ENCODE measurements at regions not wholly inside any gene's neighbourhood (a gene's known extent, or its start where the extent isn't known, plus 50 kb on each side); places are given as distances from the start of the nearest gene placed in this dataset.

- no peak for DNase-seq
Observed at GRCh38 chr6:138610816-138611215, 111.5 kb upstream of the NHSL1 start.

GRCh38 chr6:138614151-138614550 lies 114.9 kb upstream of the NHSL1 start:
- no peak for DNase-seq

GRCh38 chr6:138618168-138618567 lies 118.9 kb upstream of the NHSL1 start:
- DNase-seq: no peak

DNA sequence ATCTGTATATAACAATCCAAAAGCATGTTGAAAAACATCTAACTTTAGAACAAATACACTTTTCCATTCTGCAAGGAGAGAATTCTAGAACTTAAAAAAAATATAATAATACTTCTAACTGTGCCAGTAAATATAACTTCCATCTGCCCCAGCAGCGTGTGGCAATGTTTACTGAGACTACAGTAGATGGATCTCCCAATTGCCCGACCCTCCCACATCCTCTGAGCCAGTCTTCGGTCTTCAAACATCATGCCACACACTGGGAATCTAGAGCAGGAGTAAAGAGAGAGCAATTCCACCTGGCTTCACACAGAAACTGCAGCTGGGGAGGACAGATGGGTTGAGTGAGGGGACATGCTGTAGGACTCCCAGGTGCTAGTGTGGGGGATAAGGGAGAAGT lies 121.3 kb upstream of the NHSL1 start:
- no peak for DNase-seq

DNA sequence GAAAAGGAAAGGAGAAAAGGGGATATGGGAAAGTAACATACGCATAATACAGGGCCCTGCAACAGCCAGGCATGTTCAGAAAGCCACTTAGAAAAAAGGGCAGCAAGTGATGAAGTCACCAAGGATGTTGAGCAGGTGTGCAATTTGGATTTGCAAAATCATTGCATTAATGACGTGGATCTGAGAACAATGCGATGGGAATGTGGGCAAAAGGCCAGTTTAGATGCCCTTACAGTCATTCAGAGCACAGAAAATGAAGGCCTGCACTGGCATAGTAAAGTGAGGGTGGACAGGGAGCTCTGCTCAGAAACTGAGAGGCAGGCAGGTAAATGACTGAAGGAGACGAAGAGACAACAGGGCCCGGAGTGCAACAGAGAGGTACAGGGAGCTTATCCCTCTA lies 123.7 kb upstream of the NHSL1 start:
- DNase-seq: no peak

- no peak for DNase-seq
Observed at GRCh38 chr6:138631566-138631965, 132.3 kb upstream of the NHSL1 start.

GRCh38 chr6:138637822-138638221 lies 135.7 kb upstream of the CCDC28A start:
- no peak for DNase-seq

DNA sequence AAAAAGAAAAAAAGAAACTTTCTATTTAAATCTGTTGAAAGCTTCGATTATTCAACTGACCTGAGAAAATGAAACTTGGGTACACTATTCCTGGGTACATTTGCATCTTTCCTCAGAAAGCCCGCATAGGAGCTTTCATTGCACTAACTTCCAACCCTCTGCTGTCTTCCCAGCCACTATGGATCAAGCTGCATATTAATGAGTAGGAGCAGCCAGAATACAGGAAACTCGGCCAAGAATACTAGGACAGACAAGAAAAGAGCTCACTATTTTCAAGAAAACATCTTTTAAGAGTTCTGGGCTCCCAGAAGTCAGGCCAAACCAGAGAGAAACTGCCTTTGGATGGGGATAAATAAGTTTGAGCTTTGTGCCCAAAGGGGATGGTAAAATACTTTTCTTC lies 135.0 kb upstream of the CCDC28A start:
- peak in 1 of 2 donors; percentile 36 for DNase-seq

DNA sequence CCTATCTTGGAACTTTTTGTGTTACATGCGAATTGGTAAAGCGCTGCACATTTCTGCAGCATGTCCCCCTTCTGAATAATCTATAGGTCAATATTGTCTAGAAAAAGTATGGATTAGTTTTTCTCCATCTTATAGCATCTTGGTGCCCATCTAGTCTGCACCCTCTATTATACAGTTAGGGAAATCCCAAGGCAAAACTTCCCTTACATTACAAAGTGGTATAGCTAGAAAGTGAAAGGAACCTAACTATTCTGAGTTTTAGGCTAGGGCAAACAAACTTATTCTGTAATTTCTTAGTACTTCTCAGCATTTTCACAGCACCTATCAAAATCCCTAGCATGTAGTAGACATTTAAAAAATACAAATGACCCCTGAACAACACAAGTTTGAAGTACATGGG lies 133.5 kb upstream of the CCDC28A start:
- DNase-seq: no peak

- DNase-seq: no peak
Observed at GRCh38 chr6:138643210-138643609, 130.4 kb upstream of the CCDC28A start.

GRCh38 chr6:138645976-138646640 lies 127.5 kb upstream of the CCDC28A start:
- DNase-seq: no peak

GRCh38 chr6:138647006-138647405 lies 126.6 kb upstream of the CCDC28A start:
- no peak for DNase-seq

DNA sequence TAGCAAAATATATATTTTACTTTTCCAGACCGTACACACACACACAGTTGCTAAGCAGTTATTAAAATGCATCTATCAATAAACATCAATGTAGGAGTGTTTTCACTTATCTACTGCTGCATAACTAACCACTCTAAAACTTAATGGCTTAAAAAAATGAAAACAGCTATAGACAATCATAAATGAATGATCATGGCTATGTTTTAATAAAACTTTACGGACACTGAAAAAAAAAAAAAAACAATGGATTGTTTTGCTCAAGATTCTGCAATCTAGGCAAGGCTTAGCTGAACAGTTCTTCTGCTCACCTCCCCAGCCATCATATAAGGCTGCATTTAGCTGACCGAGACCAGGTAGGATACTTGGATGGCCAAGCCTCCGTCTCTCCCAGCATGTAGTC lies 125.4 kb upstream of the CCDC28A start:
- no peak for DNase-seq

- no peak for DNase-seq
Observed at GRCh38 chr6:138651491-138651890, 122.1 kb upstream of the CCDC28A start.

DNA sequence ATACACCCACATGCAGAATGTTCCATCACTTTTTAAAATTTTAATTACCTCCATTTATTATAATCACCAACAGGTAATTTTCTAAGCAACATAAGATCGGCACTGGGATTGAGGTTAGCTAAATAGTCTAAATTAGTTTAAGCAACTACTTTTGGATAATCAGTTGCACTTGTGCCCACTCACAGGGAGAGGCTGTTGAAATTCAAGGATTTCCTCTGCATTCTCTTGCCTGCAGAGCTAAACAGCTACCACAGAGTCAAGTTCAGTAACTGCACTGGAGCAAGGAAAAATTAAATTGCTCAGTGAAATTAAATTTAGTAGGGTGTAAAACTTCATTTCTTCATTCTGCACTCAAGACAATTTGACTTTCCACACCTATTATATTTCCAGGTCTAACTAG lies 120.7 kb upstream of the CCDC28A start:
- DNase-seq: no peak

GRCh38 chr6:138653435-138653834 lies 120.1 kb upstream of the CCDC28A start:
- DNase-seq: no peak

- DNase-seq: no peak
Observed at GRCh38 chr6:138654715-138655634, 118.6 kb upstream of the CCDC28A start.

- DNase-seq: no peak
Observed at GRCh38 chr6:138655828-138656227, 117.7 kb upstream of the CCDC28A start.

GRCh38 chr6:138656364-138657064 lies 117.1 kb upstream of the CCDC28A start:
- DNase-seq: no peak

- DNase-seq: no peak
Observed at GRCh38 chr6:138657065-138657425, 116.5 kb upstream of the CCDC28A start.

DNA sequence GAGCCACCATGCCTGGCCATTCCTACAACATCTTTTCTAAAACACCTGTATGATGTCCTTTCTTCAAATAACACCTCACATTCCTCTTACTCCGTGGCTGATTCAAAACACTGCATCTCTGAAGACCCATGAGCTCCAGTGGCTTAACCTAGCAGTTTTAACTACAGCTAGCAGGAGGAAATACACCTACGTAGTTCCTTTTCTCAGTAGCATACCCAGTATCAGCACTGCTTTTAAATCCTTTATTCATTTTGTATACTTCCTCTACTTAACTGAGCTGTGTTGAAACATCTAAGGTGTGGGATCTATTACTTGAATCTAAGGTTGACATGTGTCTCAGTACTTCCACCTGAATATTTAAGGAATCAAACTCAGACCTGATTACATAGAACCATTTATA lies 113.6 kb upstream of the CCDC28A start:
- no peak for DNase-seq

DNA sequence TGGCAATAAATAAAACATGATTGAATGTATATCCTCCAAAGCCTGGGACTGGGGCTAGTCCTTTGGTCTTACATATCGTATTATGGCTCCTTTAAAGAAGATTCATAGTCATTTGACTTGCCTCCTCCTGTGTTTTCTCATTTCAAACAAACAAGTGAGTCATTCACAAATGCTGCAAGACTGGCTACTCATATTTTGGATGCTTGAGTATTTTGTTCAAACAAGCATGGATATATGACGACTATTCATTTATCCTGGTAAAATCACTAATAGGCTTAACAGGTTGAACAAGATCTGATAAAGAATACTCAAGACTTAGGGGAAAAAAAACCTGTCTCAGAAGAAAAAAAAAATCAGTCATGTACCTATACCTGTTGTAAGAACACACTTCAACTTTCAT lies 111.1 kb upstream of the CCDC28A start:
- no peak for DNase-seq

DNA sequence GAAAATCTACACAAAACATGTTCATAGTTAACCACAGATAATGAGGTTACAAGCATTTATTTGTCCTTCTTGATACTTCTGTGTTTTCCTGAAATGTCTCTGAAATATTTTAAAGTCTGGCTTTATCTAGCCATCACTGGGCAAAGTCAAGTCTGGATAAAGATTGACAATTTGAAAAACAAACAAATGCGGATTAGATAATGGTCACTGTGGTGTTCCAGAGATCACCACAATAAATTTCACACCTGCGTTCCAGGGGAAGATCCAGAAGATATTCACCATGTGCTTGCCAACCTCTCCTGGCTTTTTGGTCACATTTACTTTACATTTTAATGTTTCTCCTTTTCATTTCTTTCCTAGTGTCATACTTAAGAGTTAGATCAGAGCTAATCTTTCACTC lies 109.7 kb upstream of the CCDC28A start:
- no peak for DNase-seq

GRCh38 chr6:138664745-138665144 lies 108.8 kb upstream of the CCDC28A start:
- DNase-seq: no peak
